ENCODE measurements at regions not wholly inside any gene's neighbourhood (a gene's known extent, or its start where the extent isn't known, plus 50 kb on each side); places are given as distances from the start of the nearest gene placed in this dataset.

DNA sequence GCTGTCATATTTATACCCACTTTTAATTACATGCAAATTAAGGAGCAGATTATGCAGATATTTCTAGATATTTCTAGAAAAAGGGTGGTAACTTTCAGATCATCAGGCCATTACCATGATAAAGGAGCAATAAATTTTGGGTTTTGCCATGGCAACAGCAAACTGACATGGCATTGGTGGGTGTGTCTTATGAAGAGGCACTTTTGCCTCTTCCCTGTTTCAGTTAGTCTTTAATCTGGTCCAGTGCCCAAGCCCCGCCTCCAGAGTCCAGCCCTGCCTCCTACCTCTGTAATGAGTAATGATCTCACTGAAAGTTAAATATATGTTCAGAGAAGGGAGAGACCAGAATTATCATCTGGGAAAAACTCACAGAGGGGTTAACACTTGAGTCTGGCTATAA lies 124.8 kb downstream of the SCG2 start:
- WGBS: 94% methylated on average over 1 of the region's 1 CpG
- DNase-seq (ENCODE audit: low spot score): no peak
- H3K36me3 ChIP-seq (ENCODE audit: control insufficient read depth in 4 of 4, insufficient read depth in 3 of 4, low read depth in 1 of 4, low read length in 3 of 4): no peaks in the 10 kb centered on the region
- H3K4me3 ChIP-seq (ENCODE audit: low read depth in 1 of 3, low read length in 3 of 3): no peak overlapping the region
- no peak overlapping the region for H3K9ac ChIP-seq (ENCODE audit: low read depth in 1 of 2, low read length in 2 of 2)
- TF ChIP-seq, protein P1, sequence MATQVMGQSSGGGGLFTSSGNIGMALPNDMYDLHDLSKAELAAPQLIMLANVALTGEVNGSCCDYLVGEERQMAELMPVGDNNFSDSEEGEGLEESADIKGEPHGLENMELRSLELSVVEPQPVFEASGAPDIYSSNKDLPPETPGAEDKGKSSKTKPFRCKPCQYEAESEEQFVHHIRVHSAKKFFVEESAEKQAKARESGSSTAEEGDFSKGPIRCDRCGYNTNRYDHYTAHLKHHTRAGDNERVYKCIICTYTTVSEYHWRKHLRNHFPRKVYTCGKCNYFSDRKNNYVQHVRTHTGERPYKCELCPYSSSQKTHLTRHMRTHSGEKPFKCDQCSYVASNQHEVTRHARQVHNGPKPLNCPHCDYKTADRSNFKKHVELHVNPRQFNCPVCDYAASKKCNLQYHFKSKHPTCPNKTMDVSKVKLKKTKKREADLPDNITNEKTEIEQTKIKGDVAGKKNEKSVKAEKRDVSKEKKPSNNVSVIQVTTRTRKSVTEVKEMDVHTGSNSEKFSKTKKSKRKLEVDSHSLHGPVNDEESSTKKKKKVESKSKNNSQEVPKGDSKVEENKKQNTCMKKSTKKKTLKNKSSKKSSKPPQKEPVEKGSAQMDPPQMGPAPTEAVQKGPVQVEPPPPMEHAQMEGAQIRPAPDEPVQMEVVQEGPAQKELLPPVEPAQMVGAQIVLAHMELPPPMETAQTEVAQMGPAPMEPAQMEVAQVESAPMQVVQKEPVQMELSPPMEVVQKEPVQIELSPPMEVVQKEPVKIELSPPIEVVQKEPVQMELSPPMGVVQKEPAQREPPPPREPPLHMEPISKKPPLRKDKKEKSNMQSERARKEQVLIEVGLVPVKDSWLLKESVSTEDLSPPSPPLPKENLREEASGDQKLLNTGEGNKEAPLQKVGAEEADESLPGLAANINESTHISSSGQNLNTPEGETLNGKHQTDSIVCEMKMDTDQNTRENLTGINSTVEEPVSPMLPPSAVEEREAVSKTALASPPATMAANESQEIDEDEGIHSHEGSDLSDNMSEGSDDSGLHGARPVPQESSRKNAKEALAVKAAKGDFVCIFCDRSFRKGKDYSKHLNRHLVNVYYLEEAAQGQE (IDR thresholded peaks at IDR 0.05): no peak
- TF ChIP-seq, protein P2, sequence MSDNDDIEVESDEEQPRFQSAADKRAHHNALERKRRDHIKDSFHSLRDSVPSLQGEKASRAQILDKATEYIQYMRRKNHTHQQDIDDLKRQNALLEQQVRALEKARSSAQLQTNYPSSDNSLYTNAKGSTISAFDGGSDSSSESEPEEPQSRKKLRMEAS (IDR thresholded peaks at IDR 0.05): no peak
- TF ChIP-seq JUND (IDR thresholded peaks at IDR 0.05): no peak
- TF ChIP-seq HNF4G (IDR thresholded peaks at IDR 0.05): no peak
- no peak for TF ChIP-seq YY1 (IDR thresholded peaks at IDR 0.05)
- TF ChIP-seq ATF3 (IDR thresholded peaks at IDR 0.05): no peak
- TF ChIP-seq SP1 (IDR thresholded peaks at IDR 0.05): no peak
- no peak for TF ChIP-seq EGR1 (IDR thresholded peaks at IDR 0.05; ENCODE audit: low read depth in 2 of 2)
- no peak for TF ChIP-seq GABPA (IDR thresholded peaks at IDR 0.05 in 1 of 2, conservative IDR thresholded peaks at IDR 0.05 in 1 of 2)
- H3K9me3 ChIP-seq (ENCODE audit: control insufficient read depth in 4 of 4, low read length in 3 of 4): peaks cover 0 to 3% (median 0%) of the 10 kb centered on the region in 4 donors
- H3K27ac ChIP-seq (ENCODE audit: low read depth in 1 of 2, low read length in 2 of 2): no peak overlapping the region
- no peaks in the 10 kb centered on the region for H3K4me1 ChIP-seq (ENCODE audit: control insufficient read depth in 4 of 4, insufficient read depth in 4 of 4, low read length in 3 of 4)
- H3K27me3 ChIP-seq (ENCODE audit: control insufficient read depth in 4 of 4, insufficient read depth in 4 of 4, low read length in 3 of 4): no peaks in the 10 kb centered on the region

GRCh38 chr2:223481486-223481885 lies 120.7 kb downstream of the SCG2 start:
- H3K4me3 ChIP-seq (ENCODE audit: low read depth in 1 of 3, low read length in 3 of 3): no peak overlapping the region
- no peak overlapping the region for H3K27ac ChIP-seq (ENCODE audit: low read depth in 1 of 2, low read length in 2 of 2)
- no peak for DNase-seq (ENCODE audit: low spot score)
- WGBS: 76% methylated on average over 5 of the region's 5 CpGs
- H3K9ac ChIP-seq (ENCODE audit: low read depth in 1 of 2, low read length in 2 of 2): no peak overlapping the region
- H3K9me3 ChIP-seq (ENCODE audit: control insufficient read depth in 4 of 4, low read length in 3 of 4): peaks cover 0 to 3% (median 0%) of the 10 kb centered on the region in 4 donors
- no peaks in the 10 kb centered on the region for H3K36me3 ChIP-seq (ENCODE audit: control insufficient read depth in 4 of 4, insufficient read depth in 3 of 4, low read depth in 1 of 4, low read length in 3 of 4)
- no peak for TF ChIP-seq JUND (IDR thresholded peaks at IDR 0.05)
- TF ChIP-seq NR2F2 (IDR thresholded peaks at IDR 0.05): no peak
- TF ChIP-seq, protein P3, sequence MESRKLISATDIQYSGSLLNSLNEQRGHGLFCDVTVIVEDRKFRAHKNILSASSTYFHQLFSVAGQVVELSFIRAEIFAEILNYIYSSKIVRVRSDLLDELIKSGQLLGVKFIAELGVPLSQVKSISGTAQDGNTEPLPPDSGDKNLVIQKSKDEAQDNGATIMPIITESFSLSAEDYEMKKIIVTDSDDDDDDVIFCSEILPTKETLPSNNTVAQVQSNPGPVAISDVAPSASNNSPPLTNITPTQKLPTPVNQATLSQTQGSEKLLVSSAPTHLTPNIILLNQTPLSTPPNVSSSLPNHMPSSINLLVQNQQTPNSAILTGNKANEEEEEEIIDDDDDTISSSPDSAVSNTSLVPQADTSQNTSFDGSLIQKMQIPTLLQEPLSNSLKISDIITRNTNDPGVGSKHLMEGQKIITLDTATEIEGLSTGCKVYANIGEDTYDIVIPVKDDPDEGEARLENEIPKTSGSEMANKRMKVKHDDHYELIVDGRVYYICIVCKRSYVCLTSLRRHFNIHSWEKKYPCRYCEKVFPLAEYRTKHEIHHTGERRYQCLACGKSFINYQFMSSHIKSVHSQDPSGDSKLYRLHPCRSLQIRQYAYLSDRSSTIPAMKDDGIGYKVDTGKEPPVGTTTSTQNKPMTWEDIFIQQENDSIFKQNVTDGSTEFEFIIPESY (IDR thresholded peaks at IDR 0.05): no peak
- no peak for TF ChIP-seq HNF4G (IDR thresholded peaks at IDR 0.05)
- TF ChIP-seq, protein P2 (IDR thresholded peaks at IDR 0.05): no peak
- no peak for TF ChIP-seq FOXA2 (IDR thresholded peaks at IDR 0.05)
- TF ChIP-seq ATF3 (IDR thresholded peaks at IDR 0.05): no peak
- no peak for TF ChIP-seq YY1 (IDR thresholded peaks at IDR 0.05)
- TF ChIP-seq HNF4A (conservative IDR thresholded peaks at IDR 0.05): no peak
- TF ChIP-seq, protein P1 (IDR thresholded peaks at IDR 0.05): no peak
- no peak for TF ChIP-seq SP1 (IDR thresholded peaks at IDR 0.05)
- no peak for TF ChIP-seq RXRA (IDR thresholded peaks at IDR 0.05)
- no peaks in the 10 kb centered on the region for H3K4me1 ChIP-seq (ENCODE audit: control insufficient read depth in 4 of 4, insufficient read depth in 4 of 4, low read length in 3 of 4)
- H3K27me3 ChIP-seq (ENCODE audit: control insufficient read depth in 4 of 4, insufficient read depth in 4 of 4, low read length in 3 of 4): no peaks in the 10 kb centered on the region

All from liver (tissue), 7 donors.